Glutamatergic neuron (in vitro differentiated cells): ENCODE measurements at regions not wholly inside any gene's neighbourhood (a gene's known extent, or its start where the extent isn't known, plus 50 kb on each side); places are given as distances from the start of the nearest gene placed in this dataset.

Experiments used
- DNase-seq: peaks from one replicate; pipeline ENCODE4 v3.0.0; 2022
- H3K27ac Mint-ChIP-seq: one replicate; pipeline ENCODE4 v1.8.0; 2020; ENCODE audit warnings: mild to moderate bottlenecking, mixed read lengths, inconsistent platforms; ENCODE audit not compliant: unreplicated experiment
- H3K27me3 Mint-ChIP-seq: one replicate; pipeline ENCODE4 v1.8.0; 2020; ENCODE audit warnings: mild to moderate bottlenecking, moderate library complexity, mixed read lengths, inconsistent platforms; ENCODE audit not compliant: unreplicated experiment
- H3K36me3 Mint-ChIP-seq: one replicate; pipeline ENCODE4 v1.8.0; 2020; ENCODE audit warnings: mild to moderate bottlenecking, mixed read lengths, inconsistent platforms; ENCODE audit not compliant: unreplicated experiment
- H3K4me1 Mint-ChIP-seq: one replicate; pipeline ENCODE4 v1.8.0; 2020; ENCODE audit warnings: mild to moderate bottlenecking, low read depth, mixed read lengths, inconsistent platforms; ENCODE audit not compliant: unreplicated experiment
- H3K4me3 Mint-ChIP-seq: one replicate; pipeline ENCODE4 v1.8.0; 2020; ENCODE audit warnings: mild to moderate bottlenecking, mixed read lengths, inconsistent platforms; ENCODE audit not compliant: unreplicated experiment
- H3K9me3 Mint-ChIP-seq: one replicate; pipeline ENCODE4 v1.8.0; 2020; ENCODE audit warnings: mild to moderate bottlenecking, moderate library complexity, mixed read lengths, inconsistent platforms; ENCODE audit not compliant: unreplicated experiment
- CTCF ChIP-seq: fragments of 200-600 bp; sonication (generic); IDR thresholded peaks from one replicate; pipeline ENCODE4 v1.5.0; 2021; ENCODE audit not compliant: partially characterized antibody, unreplicated experiment

GRCh38 chr5:106759581-106759980 is 911.2 kb downstream of the EFNA5 start:
- Mint-ChIP-seq H3K4me1 (peaks cover 28% of the 10 kb centered on the region), H3K27ac (no peak overlapping the region), H3K4me3 (no peak overlapping the region), H3K9me3 (no peaks in the 10 kb centered on the region), H3K27me3 (peaks cover 2% of the 10 kb centered on the region), H3K36me3 (no peaks in the 10 kb centered on the region)
- no peak for DNase-seq
- TF ChIP-seq CTCF: no peak

GRCh38 chr5:106759152-106759551 is 911.6 kb downstream of the EFNA5 start:
- no peak for TF ChIP-seq CTCF
- peaks cover 27% of the 10 kb centered on the region for H3K4me1 Mint-ChIP-seq
- no peaks in the 10 kb centered on the region for H3K9me3 Mint-ChIP-seq
- DNase-seq: no peak
- no peak overlapping the region for H3K4me3 Mint-ChIP-seq
- no peak overlapping the region for H3K27ac Mint-ChIP-seq
- H3K27me3 Mint-ChIP-seq: peaks cover 2% of the 10 kb centered on the region
- no peaks in the 10 kb centered on the region for H3K36me3 Mint-ChIP-seq

GRCh38 chr5:106757672-106758071 is 913.1 kb downstream of the EFNA5 start:
- H3K4me3 Mint-ChIP-seq: no peak overlapping the region
- H3K36me3 Mint-ChIP-seq: no peaks in the 10 kb centered on the region
- DNase-seq: no peak
- H3K4me1 Mint-ChIP-seq: peaks cover 21% of the 10 kb centered on the region
- H3K27me3 Mint-ChIP-seq: no peaks in the 10 kb centered on the region
- TF ChIP-seq CTCF: no peak
- no peaks in the 10 kb centered on the region for H3K9me3 Mint-ChIP-seq
- H3K27ac Mint-ChIP-seq: no peak overlapping the region

- DNase-seq: no peak
- no peaks in the 10 kb centered on the region for H3K27me3 Mint-ChIP-seq
- H3K36me3 Mint-ChIP-seq: no peaks in the 10 kb centered on the region
- peaks cover 16% of the 10 kb centered on the region for H3K4me1 Mint-ChIP-seq
- no peak overlapping the region for H3K4me3 Mint-ChIP-seq
- H3K27ac Mint-ChIP-seq: no peak overlapping the region
- no peaks in the 10 kb centered on the region for H3K9me3 Mint-ChIP-seq
- TF ChIP-seq CTCF: no peak
These were observed 914.9 kb downstream of the EFNA5 start for GRCh38 chr5:106755789-106756188.

GRCh38 chr5:106755066-106755465 is 915.7 kb downstream of the EFNA5 start:
- no peak overlapping the region for H3K27ac Mint-ChIP-seq
- H3K4me3 Mint-ChIP-seq: no peak overlapping the region
- no peak for TF ChIP-seq CTCF
- H3K9me3 Mint-ChIP-seq: no peaks in the 10 kb centered on the region
- no peak for DNase-seq
- H3K4me1 Mint-ChIP-seq: peaks cover 16% of the 10 kb centered on the region
- H3K27me3 Mint-ChIP-seq: no peaks in the 10 kb centered on the region
- H3K36me3 Mint-ChIP-seq: no peaks in the 10 kb centered on the region
